NCI-H1417 (cell line): ENCODE measurements at regions not wholly inside any gene's neighbourhood (a gene's known extent, or its start where the extent isn't known, plus 50 kb on each side); places are given as distances from the start of the nearest gene placed in this dataset.

Source experiments
- DNase-seq, 3 experiments: peaks; one replicate each; lab custom pipeline; 2025; lab: John Stamatoyannopoulos, UW

DNA sequence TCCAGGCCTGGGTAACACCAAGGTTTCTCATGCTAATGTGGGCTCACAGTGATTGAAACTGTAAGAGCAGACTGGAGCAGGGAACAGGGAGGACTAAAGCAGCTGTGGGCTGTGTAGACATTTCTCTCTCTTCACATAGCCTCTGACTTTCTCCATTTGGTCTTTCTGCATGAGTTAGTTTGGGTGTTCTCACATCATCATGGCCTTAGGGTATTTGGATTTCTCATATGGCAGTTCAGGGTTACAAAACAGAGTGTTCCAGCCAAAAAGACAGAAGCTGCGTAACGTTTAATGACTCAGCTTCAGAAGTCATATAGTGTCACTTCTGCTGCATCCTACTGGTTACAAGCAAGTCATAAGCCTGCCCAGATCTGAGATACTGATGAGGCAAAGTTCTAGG, 52.0 kb upstream of the OSBPL8 start:
- DNase-seq = no peak

DNA sequence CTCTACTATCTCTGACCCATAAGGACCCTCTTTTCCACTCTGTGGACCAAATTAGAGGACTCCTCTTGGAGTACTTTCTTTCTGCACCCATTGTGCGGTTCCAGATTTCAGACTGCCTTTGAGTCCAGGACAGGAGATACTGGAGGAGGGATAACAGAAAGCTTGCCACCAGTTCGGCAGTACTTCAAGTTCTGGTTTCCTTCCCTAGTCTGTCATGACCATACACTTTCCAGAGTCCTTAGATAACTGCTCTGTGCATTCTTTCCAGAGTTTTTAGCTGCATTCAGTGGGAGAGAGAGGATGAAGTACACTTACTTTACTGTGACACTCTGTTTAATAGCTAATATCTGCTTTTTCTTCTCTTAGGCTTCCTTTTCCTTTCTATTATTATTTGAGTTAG, 54.8 kb upstream of the OSBPL8 start:
- DNase-seq = no peak

- DNase-seq = no peak
Observed at GRCh38 chr12:76618031-76618430, 58.5 kb upstream of the OSBPL8 start.

- DNase-seq = peak; percentile 73 to 94 (median 85)
Observed at GRCh38 chr12:76621582-76622024, 62.0 kb upstream of the OSBPL8 start.

DNA sequence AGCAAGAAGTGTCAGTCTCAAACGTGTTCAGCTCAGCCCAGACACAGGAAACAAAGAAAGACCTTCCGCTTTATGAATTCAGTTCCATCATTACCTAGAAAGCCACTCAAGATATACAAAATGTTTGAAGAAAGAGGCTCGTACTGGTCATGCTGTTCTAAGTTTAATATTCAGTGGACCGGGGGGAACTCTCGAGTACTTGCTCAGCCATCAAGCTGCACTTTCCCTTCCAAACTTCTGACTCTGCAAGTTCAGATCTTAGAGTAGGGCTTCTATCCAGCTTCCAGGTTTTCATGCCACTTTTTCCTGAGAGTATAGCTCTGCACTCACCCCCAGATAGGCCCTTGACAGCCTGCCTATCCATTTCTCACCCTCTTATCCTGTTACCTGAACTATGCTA, 62.8 kb upstream of the OSBPL8 start:
- DNase-seq = no peak

GRCh38 chr12:76622915-76623314, 63.3 kb upstream of the OSBPL8 start:
- DNase-seq = no peak

- no peak for DNase-seq
Observed at GRCh38 chr12:76623931-76624330, 64.4 kb upstream of the OSBPL8 start.

DNA sequence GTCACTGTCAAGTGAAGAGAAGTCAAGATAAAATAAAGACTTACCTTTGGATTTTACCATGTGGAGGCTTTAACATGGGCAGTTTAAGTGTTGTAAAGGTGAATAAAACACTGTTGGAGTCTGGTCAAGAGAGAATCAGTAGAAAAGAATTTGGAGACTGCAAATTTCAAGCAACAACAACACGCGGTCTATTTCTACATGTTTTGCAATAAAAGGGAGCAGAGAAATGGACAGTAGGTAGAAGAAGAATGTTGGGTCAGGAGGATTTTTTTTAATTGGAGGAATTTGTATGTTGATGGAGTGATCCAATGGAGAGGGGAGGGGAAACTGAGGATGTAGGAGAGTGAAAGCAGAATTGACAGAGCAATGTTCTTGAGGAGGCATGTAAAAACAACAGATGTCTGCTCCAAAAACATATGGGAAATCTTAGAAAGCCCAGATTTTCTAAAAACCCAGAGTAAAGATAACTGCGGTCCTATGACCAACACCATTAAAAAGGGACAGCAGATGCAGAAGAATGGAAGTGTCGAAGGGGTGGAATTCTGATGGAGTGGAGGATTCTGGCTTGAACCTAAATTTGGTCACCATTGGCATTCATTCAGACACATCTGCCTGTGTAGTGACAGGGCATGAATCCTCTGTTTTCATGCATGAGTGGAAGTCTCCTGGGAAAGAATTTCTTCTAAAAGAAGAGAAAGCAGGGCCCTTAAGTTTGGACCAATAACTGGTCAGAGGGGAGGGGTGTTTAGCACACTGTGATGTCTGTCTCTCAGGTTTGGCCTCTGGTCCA, 68.0 kb upstream of the OSBPL8 start:
- no peak for DNase-seq

DNA sequence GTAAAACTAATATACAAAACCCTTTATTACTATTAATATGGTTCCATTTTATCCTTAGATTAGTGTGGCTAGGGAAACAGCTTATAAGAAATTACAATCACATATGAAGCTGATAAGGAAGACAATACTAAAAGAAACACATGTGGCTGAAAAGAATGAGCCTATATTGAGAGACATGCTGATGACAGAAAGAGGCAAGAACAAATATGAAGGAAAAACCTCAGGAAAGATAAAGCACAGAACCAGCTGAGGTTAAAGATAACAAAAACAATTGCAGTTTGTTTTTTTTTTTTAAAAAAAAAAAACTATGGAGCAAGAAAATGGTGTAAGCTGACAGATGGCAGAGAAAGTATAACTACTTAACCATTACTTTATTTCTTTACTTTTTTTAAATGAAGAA, 69.2 kb upstream of the OSBPL8 start:
- no peak for DNase-seq

DNA sequence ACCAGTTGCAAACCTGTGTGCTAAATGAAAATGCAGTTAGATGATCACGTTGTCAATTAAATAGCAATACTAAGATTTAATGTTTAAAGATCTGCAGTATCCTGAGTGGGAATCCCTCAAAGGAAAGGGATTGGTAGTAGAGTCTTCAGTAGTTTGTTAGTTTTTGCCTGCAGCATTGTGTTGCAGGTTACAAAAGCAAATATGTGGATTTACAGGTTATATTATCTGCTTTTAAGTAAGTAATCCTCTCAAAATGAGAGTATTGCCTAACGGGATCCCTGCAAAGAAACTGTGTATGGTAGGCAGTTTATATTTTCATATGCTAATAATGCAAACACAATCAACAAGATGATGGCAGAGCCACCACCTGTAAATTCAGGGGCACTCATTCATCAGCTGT, 72.2 kb upstream of the OSBPL8 start:
- no peak for DNase-seq

GRCh38 chr12:76633415-76633814, 73.8 kb upstream of the OSBPL8 start:
- DNase-seq = peak in 1 of 3 experiments; percentile 25

DNA sequence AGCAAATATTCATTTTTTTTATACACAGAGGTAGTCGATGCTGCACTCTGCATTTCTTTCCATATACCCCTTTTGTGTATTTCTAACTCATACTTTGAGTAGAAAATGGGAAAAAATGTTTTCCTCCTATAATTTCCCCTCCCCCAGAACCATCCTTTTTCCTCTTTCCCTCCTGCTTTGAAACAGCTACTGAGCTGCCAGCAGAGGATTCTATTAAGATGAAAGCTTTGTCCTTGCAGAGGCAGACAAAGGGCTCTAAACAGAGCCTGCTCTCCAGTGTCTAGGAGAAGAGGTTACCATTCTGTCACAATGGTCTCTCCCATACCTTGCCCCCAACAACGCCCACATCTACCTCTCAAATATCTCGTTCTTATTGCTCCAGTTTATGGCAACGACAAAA, 74.6 kb upstream of the OSBPL8 start:
- no peak for DNase-seq

GRCh38 chr12:76636121-76636692, 76.6 kb upstream of the OSBPL8 start:
- no peak for DNase-seq

- no peak for DNase-seq
Observed at GRCh38 chr12:76637807-76638206, 78.2 kb upstream of the OSBPL8 start.

DNA sequence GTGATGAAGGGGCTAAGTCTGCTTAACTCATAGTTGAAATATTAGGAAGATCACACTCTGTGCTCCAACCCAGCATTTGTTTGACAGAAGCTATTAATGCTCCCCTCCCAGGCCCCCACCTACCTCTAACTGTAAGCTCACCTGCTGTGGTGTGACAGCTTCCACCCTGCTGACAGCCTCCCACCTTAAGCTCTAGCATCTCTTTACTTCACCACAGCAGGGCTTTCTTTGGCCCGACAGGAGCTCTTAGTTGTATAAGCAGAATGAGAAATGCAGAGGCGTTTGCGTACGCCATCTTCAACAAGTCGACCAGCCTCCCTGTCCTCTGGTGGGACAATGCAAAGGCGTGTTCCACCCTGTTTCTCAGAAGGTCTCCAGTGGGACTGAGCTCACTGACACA, 80.1 kb upstream of the OSBPL8 start:
- DNase-seq = no peak

- no peak for DNase-seq
Observed at GRCh38 chr12:76641073-76641472, 81.5 kb upstream of the OSBPL8 start.

DNA sequence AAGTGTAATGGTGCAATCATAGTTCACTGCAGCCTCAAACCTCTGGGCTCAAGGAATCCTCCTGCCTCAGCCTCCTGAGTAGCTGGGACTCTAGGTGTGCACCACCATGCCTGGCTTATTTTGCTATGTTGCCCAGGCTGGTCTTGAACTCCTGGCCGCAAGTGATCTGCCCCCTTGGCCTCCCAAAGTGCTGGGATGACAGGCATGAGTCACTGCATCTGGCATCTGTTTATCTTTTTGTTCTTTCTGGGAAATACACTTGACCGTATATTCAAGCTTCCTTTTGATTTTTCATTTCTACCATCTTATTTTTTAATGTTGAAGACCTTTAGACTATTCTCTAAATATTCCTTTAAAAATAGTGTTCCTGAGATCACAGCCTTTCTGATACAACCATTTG, 82.4 kb upstream of the OSBPL8 start:
- no peak for DNase-seq

GRCh38 chr12:76643438-76643837, 83.9 kb upstream of the OSBPL8 start:
- DNase-seq = no peak

- DNase-seq = no peak
Observed at GRCh38 chr12:76644950-76645349, 85.4 kb upstream of the OSBPL8 start.

- no peak for DNase-seq
Observed at GRCh38 chr12:76645934-76646333, 86.4 kb upstream of the OSBPL8 start.

GRCh38 chr12:76646366-76646765, 86.8 kb upstream of the OSBPL8 start:
- DNase-seq = no peak

GRCh38 chr12:76649099-76649498, 89.5 kb upstream of the OSBPL8 start:
- DNase-seq = no peak

DNA sequence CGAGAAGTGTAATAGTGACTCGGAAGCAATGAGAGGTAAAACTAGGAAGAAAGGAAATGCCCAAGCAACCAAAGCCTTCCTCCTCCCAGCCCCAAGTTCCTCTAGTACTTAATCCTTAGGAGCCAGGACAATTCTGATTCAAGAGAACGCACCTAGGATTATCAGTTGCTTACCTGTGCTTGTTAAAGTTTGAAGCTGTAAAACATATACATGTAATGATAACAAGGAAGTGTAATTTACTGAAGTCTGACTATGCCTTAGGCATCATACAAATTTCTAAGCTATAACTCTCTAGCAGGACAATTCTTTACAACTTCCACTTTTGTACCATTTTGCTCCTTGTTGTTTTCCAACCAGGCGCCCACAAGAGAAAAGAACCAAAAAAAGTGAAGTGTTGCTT, 92.8 kb upstream of the OSBPL8 start:
- peak in 1 of 3 experiments; percentile 55 for DNase-seq

- no peak for DNase-seq
Observed at GRCh38 chr12:76653342-76653741, 93.8 kb upstream of the OSBPL8 start.
